Suppressor macrophage treated with lipopolysaccharide for 1 hour (primary cell): ENCODE measurements at regions not wholly inside any gene's neighbourhood (a gene's known extent, or its start where the extent isn't known, plus 50 kb on each side); places are given as distances from the start of the nearest gene placed in this dataset.

Source experiments
- DNase-seq, 3 donors: peaks; one replicate each; pipeline ENCODE4 v3.0.0-alpha.2; 2020 to 2022

GRCh38 chr17:77506371-77506991 is 365.7 kb downstream of the SEC14L1 start:
- no peak for DNase-seq

- no peak for DNase-seq
These were observed 366.5 kb downstream of the SEC14L1 start for GRCh38 chr17:77507111-77507885.

- peak in 2 of 3 donors; percentile 11 to 34 for DNase-seq
These were observed 367.4 kb downstream of the SEC14L1 start for GRCh38 chr17:77508047-77508715.

GRCh38 chr17:77509089-77509488 is 368.3 kb downstream of the SEC14L1 start:
- no peak for DNase-seq

DNA sequence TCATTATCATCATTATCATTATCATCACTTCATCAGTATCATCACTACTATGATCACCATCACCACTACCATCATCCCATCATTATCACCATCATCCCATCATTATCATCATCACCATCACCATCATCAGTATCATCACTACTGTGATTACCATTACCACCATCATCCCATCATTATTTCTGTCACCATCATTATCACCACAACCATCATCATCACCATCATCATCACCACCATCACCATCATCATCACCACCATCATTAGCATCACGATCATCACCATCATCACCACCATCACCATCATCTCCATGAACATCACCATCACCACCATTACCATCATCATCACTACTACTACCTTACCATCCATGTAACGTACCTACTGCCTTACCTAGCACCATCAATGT is 368.8 kb downstream of the SEC14L1 start:
- no peak for DNase-seq

GRCh38 chr17:77510133-77510796 is 369.5 kb downstream of the SEC14L1 start:
- no peak for DNase-seq

GRCh38 chr17:77511514-77512061 is 370.8 kb downstream of the SEC14L1 start:
- DNase-seq = no peak

GRCh38 chr17:77512062-77512946 is 371.5 kb downstream of the SEC14L1 start:
- DNase-seq = no peak

DNA sequence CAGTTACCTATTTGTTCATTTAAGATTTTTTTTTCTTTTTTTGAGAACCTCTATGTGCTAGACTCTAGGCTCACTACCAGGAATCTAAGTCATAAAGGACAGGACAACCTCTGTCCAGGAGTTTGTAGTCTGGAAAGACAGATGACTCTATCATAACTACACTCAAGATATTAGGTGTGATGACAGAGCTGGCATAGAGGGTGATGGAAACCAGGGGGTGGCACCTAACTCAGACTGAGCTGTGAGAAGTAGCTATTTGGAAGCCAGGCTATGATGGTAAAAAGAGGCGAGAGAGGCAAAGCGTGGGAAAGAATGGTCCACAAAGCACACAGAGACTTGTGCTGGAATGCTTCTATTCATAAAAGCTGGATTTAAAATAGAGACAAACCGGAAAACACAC is 372.3 kb downstream of the SEC14L1 start:
- no peak for DNase-seq

GRCh38 chr17:77515227-77515626 is 374.5 kb downstream of the SEC14L1 start:
- no peak for DNase-seq

- peak in 1 of 3 donors; percentile 15 for DNase-seq
These were observed 376.1 kb downstream of the SEC14L1 start for GRCh38 chr17:77516902-77517301.

- DNase-seq = no peak
These were observed 380.3 kb downstream of the SEC14L1 start for GRCh38 chr17:77521076-77521475.

DNA sequence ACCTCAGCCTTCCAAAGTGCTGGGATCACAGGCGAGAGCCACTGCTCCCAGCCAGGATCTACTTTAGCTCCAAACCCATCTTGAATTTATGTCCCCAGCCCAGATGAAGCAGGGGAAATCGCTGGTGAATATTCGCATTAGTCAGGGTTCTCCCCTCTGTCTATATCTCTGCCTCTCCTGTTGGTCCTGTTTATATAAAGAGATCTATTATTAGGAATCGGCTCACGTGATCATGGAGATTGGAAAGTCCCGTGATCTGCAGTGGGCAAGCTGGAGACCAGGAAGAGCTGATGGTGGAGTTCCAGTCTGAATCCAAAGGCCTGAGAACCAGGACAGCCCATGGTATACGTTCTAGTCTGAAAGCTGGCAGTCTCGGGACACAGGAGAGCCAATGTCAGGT is 382.8 kb downstream of the SEC14L1 start:
- DNase-seq = no peak

DNA sequence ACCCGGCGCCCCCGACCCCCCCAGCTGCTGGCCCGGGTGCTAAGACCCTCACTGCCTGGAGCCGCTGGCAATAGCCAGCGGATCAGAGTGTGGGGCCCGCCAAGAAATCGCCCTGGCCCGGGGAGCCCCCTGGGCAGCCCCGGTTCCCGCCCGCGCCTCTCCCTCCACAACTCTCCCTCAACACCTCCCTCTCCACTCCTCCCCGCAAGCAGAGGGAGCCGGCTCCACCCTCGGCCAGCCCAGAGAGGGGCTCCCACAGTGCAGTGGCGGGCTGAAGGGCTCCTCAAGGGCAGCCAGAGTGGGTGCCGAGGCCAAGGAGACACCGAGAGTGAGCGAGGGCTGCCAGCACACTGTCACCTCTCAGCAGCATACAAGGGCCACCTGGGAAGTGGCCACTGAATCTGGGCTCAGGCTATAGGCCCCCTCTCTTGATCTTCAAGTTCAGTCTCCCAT is 385.5 kb downstream of the SEC14L1 start:
- DNase-seq = no peak

GRCh38 chr17:77526728-77527350 is 386.1 kb downstream of the SEC14L1 start:
- no peak for DNase-seq

DNA sequence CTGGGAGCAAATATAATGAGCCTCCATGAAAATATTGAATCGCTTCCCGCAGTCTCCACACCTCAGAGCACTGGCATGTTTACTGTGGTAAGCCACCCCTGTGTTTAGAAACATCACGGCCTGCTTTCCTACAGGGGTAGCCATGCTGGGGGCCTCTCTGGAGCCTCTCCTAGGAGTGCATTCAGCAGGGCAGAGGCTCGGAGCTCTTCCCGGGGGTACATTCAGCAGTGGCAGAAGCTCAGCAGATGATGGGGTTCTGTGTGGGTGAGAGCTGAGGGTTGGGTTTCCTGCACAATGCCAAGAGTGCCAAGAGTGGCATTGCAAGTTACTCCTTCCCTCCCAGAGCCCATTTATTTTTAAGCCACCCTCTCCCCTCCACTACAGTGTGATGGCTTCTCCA is 386.6 kb downstream of the SEC14L1 start:
- no peak for DNase-seq

GRCh38 chr17:77527836-77528505 is 387.2 kb downstream of the SEC14L1 start:
- DNase-seq = no peak

GRCh38 chr17:77528516-77529327 is 388.0 kb downstream of the SEC14L1 start:
- no peak for DNase-seq

- DNase-seq = no peak
These were observed 388.5 kb downstream of the SEC14L1 start for GRCh38 chr17:77529328-77529650.

DNA sequence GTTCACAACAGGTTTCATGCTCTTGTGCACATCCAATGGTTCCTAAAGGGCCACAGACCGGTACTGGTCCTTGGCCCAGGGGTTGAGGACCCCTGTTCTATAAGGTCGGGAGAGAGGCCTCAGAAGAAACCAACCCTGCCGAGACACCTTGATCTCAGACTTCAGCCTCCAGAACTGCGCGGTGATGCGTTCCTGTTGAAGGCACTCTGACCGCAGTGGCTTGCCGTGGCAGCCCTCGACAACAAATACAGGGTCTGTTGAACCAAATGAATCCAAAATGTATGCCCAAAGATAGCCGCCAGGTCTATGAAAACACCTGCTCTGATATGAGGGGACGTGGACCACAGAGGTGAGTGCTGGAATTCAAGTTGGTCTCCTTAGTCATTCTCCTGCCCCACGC is 389.8 kb downstream of the SEC14L1 start:
- no peak for DNase-seq
